ENCODE measurements at regions not wholly inside any gene's neighbourhood (a gene's known extent, or its start where the extent isn't known, plus 50 kb on each side); places are given as distances from the start of the nearest gene placed in this dataset.
"Not testable (repeated sequence)": the region's sequence is repeated elsewhere in the genome, so short reads cannot be mapped to it uniquely, and the experiment has no call there.

DNA sequence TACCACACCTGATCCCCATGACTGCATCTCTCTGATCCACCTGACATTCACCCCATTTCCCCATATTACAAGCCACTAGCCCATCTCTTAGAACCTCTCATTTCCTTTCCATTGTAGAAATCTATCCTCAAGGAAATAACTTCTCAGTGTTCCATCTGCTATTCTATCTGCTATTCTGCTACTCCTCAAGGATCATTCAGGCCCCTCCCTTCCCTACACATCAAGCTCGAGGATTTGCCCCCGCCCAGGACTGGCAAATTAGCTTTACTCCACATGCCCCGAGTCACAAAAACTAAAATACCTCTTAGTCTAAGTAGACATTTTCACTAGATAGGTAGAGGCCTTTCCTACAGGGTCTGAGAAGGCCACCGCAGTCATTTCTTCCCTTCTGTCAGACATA, 517.0 kb downstream of the IRS2 start:
- DNase-seq: not testable (repeated sequence)

DNA sequence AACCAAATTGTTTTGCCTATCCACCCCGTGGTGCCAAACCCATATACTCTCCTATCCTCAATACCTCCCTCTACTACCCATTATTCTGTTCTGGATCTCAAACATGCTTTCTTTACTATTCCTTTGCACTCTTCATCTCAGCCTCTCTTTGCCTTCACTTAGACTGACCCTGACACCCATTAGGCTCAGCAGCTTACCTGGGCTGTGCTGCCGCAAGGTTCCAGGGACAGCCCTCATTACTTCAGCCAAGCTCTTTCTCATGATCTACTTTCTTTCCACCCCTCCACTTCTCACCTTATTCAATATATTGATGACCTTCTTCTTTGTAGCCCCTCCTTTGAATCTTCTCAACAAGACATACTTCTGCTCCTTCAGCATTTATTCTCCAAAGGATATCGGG, 517.9 kb downstream of the IRS2 start:
- not testable (repeated sequence) for DNase-seq

- DNase-seq: not testable (repeated sequence)
Observed at GRCh38 chr13:109267400-109267799, 519.0 kb downstream of the IRS2 start.

GRCh38 chr13:109265438-109265742, 521.0 kb downstream of the IRS2 start:
- DNase-seq: not testable (repeated sequence)

DNA sequence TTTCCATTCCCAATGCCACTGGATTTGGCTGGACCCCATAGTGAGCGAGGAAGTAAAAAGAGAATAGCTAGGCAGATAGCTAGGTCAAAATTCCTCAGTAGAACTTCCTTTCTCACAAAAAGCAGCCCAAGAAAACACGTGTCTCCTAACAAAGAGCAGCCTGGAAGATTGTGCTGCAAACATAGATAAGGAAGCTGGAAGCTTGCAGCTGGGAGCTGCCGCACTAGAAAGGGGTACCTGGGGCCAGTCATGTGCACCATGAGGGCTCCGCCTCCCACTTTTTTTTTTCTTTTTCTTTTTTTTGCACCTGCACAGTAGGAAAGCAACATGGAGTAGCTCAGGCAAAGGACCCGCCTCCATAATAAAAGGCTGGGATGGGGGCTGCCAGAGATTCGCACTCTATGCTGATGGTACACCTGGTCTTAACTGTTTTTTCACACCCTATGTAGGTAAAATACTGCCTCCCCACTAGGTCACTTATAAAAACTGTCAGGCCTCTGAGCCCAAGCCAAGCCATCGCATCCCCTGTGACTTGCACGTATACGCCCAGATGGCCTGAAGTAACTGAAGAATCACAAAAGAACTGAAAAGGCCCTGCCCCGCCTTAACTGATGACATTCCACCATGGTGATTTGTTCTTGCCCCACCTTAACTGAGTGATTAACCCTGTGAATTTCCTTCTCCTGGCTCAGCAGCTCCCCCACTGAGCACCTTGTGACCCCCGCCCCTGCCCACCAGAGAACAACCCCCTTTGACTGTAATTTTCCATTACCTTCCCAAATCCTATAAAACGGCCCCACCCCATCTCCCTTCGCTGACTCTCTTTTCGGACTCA, 521.6 kb downstream of the IRS2 start:
- DNase-seq: not testable (repeated sequence)

DNA sequence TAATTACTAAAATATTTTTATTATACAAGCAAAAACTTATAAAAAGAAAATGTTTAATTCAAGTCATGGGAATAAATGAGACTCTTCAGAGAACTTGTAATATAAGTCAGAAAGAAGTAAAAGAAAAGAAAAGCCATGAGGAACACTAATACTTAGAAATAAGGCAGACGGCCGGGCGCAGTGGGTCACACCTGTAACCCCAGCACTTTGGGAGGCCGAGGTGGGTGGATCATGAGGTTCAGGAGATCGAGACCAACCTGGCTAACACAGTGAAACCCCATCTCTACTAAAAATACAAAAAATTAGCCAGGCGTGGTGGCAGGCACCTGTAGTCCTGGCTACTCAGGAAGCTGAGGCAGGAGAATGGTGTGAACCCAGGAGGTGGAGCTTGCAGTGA, 528.6 kb downstream of the IRS2 start:
- DNase-seq: not testable (repeated sequence)
